ENCODE measurements at regions not wholly inside any gene's neighbourhood (a gene's known extent, or its start where the extent isn't known, plus 50 kb on each side); places are given as distances from the start of the nearest gene placed in this dataset.
"Not testable (repeated sequence)": the region's sequence is repeated elsewhere in the genome, so short reads cannot be mapped to it uniquely, and the experiment has no call there.

- H3K9me3 Mint-ChIP-seq; H3K36me3 ChIP-seq (ENCODE audit: control insufficient read depth, insufficient read depth, low read length); H3K27ac ChIP-seq (ENCODE audit: insufficient read depth, low read length, poor library complexity, severe bottlenecking); H3K27me3 Mint-ChIP-seq; H3K4me3 Mint-ChIP-seq; H3K4me1 ChIP-seq (ENCODE audit: control insufficient read depth, insufficient read depth, low read length, poor library complexity, severe bottlenecking); ATAC-seq (ENCODE audit: low read depth in 2 of 2); H3K4me3 ChIP-seq (ENCODE audit: low read depth, low read length); H3K27me3 ChIP-seq (ENCODE audit: control insufficient read depth, insufficient read depth, low read length); H3K27ac Mint-ChIP-seq; H3K9me3 ChIP-seq (ENCODE audit: control insufficient read depth in 2 of 2, low read length in 2 of 2); DNase-seq; H3K36me3 Mint-ChIP-seq: not testable (repeated sequence)
- H3K4me1 Mint-ChIP-seq: peaks cover 0 to 21% (median 8%) of the 10 kb centered on the region in 4 donors
These were observed 115.6 kb upstream of the SLC4A7 start for GRCh38 chr3:27599741-27600140.

DNA sequence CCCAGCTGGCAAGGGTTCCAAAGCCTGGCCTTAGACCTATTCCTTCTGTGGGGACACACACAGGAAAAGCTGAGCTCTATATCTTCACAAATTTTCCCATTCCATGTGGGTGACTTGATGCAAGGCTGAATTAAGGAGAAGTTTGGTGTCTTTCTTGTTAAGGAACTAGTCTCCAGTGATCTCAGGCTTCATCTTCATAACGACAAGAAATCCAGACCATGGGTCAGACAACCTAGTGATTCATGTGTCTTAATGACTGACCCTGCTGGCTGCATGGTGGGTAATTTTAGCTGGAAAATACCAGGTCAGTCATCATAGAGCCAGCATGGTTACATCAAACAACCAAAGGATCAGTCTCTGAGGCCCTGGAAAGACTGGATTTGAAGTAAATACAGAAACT is 112.7 kb upstream of the SLC4A7 start:
- no peaks in the 10 kb centered on the region for H3K36me3 ChIP-seq (ENCODE audit: control insufficient read depth, insufficient read depth, low read length)
- Mint-ChIP-seq H3K27ac (no peak overlapping the region), H3K4me1 (peaks cover 6 to 30% (median 12%) of the 10 kb centered on the region in 4 donors), H3K4me3 (no peak overlapping the region), H3K36me3 (no peaks in the 10 kb centered on the region), H3K9me3 (peaks cover 0 to 1% (median 0%) of the 10 kb centered on the region in 7 donors), H3K27me3 (no peaks in the 10 kb centered on the region)
- no peak overlapping the region for H3K4me3 ChIP-seq (ENCODE audit: low read depth, low read length)
- ATAC-seq (ENCODE audit: low read depth in 2 of 2): no peak
- no peaks in the 10 kb centered on the region for H3K27me3 ChIP-seq (ENCODE audit: control insufficient read depth, insufficient read depth, low read length)
- no peak overlapping the region for H3K27ac ChIP-seq (ENCODE audit: insufficient read depth, low read length, poor library complexity, severe bottlenecking)
- H3K9me3 ChIP-seq (ENCODE audit: control insufficient read depth in 2 of 2, low read length in 2 of 2): peaks cover 0 to 2% of the 10 kb centered on the region in 2 experiments
- H3K4me1 ChIP-seq (ENCODE audit: control insufficient read depth, insufficient read depth, low read length, poor library complexity, severe bottlenecking): peaks cover 2% of the 10 kb centered on the region
- DNase-seq: no peak

DNA sequence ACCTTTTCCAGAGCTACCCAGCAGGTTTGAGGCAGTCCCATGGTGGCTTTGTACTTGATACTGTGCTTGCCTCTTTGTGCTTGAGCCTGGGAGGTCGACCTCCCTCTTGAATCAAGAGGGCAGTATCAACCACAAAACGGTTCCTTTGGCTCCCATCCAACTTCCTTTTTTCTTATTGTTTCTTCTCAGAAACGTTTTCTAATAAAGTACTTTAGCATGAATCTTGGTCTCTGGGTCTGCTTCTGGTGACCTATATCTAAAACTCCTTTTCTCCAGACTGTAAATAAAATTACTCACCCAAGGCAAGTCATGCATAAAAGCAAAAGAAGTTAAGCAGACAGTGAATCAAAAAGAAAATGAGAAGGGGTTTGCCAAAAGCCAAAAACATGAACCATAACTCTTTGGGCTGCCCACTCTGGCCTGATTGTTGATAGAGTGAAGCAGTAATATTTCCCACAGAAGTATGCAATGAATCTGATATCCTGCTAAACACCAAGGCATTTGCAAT is 112.2 kb upstream of the SLC4A7 start:
- Histone ChIP-seq H3K4me1 (ENCODE audit: control insufficient read depth, insufficient read depth, low read length, poor library complexity, severe bottlenecking) (peaks cover 7% of the 10 kb centered on the region), H3K27me3 (ENCODE audit: control insufficient read depth, insufficient read depth, low read length) (no peaks in the 10 kb centered on the region), H3K36me3 (ENCODE audit: control insufficient read depth, insufficient read depth, low read length) (no peaks in the 10 kb centered on the region), H3K4me3 (ENCODE audit: low read depth, low read length) (no peak overlapping the region), H3K9me3 (ENCODE audit: control insufficient read depth in 2 of 2, low read length in 2 of 2) (peaks cover 0 to 1% of the 10 kb centered on the region in 2 experiments), H3K27ac (ENCODE audit: insufficient read depth, low read length, poor library complexity, severe bottlenecking) (no peak overlapping the region)
- DNase-seq: peak in 1 of 3 donors; percentile 23
- peak in 1 of 2 donors; percentile 18 for ATAC-seq (ENCODE audit: low read depth in 2 of 2)
- Mint-ChIP-seq H3K4me1 (peaks cover 11 to 35% (median 17%) of the 10 kb centered on the region in 4 donors), H3K4me3 (no peak overlapping the region), H3K9me3 (peaks cover 0 to 3% (median 0%) of the 10 kb centered on the region in 7 donors), H3K36me3 (no peaks in the 10 kb centered on the region), H3K27ac (peak overlapping the region in 1 of 3 donors; percentile 6), H3K27me3 (no peaks in the 10 kb centered on the region)

- H3K4me1 Mint-ChIP-seq: peaks cover 28 to 53% (median 35%) of the 10 kb centered on the region in 4 donors
- H3K27ac Mint-ChIP-seq: peak overlapping the region in 2 of 3 donors; percentile 5
- H3K4me3 Mint-ChIP-seq: no peak overlapping the region
- no peak for ATAC-seq (ENCODE audit: low read depth in 2 of 2)
- DNase-seq: no peak
- Histone ChIP-seq H3K4me1 (ENCODE audit: control insufficient read depth, insufficient read depth, low read length, poor library complexity, severe bottlenecking) (peaks cover 27% of the 10 kb centered on the region), H3K27ac (ENCODE audit: insufficient read depth, low read length, poor library complexity, severe bottlenecking) (no peak overlapping the region), H3K36me3 (ENCODE audit: control insufficient read depth, insufficient read depth, low read length) (no peaks in the 10 kb centered on the region), H3K9me3 (ENCODE audit: control insufficient read depth in 2 of 2, low read length in 2 of 2) (no peaks in the 10 kb centered on the region), H3K27me3 (ENCODE audit: control insufficient read depth, insufficient read depth, low read length) (no peaks in the 10 kb centered on the region), H3K4me3 (ENCODE audit: low read depth, low read length) (no peak overlapping the region)
- H3K9me3 Mint-ChIP-seq: peaks cover 0 to 3% (median 0%) of the 10 kb centered on the region in 7 donors
- H3K27me3 Mint-ChIP-seq: no peaks in the 10 kb centered on the region
- no peaks in the 10 kb centered on the region for H3K36me3 Mint-ChIP-seq
These were observed 110.0 kb upstream of the SLC4A7 start for GRCh38 chr3:27594096-27594690.

DNA sequence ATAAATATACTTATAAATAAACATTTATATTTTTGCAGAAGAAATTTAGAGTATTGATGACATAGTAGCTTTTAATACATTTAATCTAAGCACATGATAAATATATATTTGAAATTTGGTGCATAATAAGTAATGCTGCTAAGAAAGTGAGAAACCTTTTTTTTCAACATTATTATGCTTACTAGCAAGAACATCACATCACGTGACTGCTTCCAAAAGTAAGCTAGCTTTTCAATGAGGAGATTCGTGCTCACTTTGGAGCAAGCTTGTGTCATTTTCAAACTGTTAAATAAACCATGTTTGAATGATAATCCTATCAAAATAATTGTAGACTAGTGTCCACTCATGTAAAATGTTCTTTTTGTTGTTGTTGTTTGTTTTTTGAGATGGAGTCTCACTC is 109.0 kb upstream of the SLC4A7 start:
- H3K4me3 ChIP-seq (ENCODE audit: low read depth, low read length): no peak overlapping the region
- H3K4me1 Mint-ChIP-seq: peaks cover 28 to 53% (median 35%) of the 10 kb centered on the region in 4 donors
- H3K9me3 Mint-ChIP-seq: peaks cover 0 to 3% (median 0%) of the 10 kb centered on the region in 7 donors
- H3K36me3 Mint-ChIP-seq: no peaks in the 10 kb centered on the region
- H3K27ac Mint-ChIP-seq: no peak overlapping the region
- DNase-seq (no peak), ATAC-seq (ENCODE audit: low read depth in 2 of 2) (no peak)
- H3K4me3 Mint-ChIP-seq: no peak overlapping the region
- no peaks in the 10 kb centered on the region for H3K27me3 Mint-ChIP-seq
- H3K27ac ChIP-seq (ENCODE audit: insufficient read depth, low read length, poor library complexity, severe bottlenecking): no peak overlapping the region
- H3K9me3 ChIP-seq (ENCODE audit: control insufficient read depth in 2 of 2, low read length in 2 of 2): no peaks in the 10 kb centered on the region
- peaks cover 27% of the 10 kb centered on the region for H3K4me1 ChIP-seq (ENCODE audit: control insufficient read depth, insufficient read depth, low read length, poor library complexity, severe bottlenecking)
- no peaks in the 10 kb centered on the region for H3K27me3 ChIP-seq (ENCODE audit: control insufficient read depth, insufficient read depth, low read length)
- no peaks in the 10 kb centered on the region for H3K36me3 ChIP-seq (ENCODE audit: control insufficient read depth, insufficient read depth, low read length)

- H3K4me3 ChIP-seq (ENCODE audit: low read depth, low read length): peak overlapping the region; percentile 27
- no peaks in the 10 kb centered on the region for H3K27me3 ChIP-seq (ENCODE audit: control insufficient read depth, insufficient read depth, low read length)
- H3K9me3 Mint-ChIP-seq: peaks cover 0 to 3% (median 0%) of the 10 kb centered on the region in 7 donors
- H3K9me3 ChIP-seq (ENCODE audit: control insufficient read depth in 2 of 2, low read length in 2 of 2): no peaks in the 10 kb centered on the region
- H3K27me3 Mint-ChIP-seq: no peaks in the 10 kb centered on the region
- H3K36me3 Mint-ChIP-seq: no peaks in the 10 kb centered on the region
- H3K4me1 Mint-ChIP-seq: peaks cover 28 to 46% (median 32%) of the 10 kb centered on the region in 4 donors
- H3K4me3 Mint-ChIP-seq: peak overlapping the region; percentile 19 to 65 (median 36)
- peaks cover 27% of the 10 kb centered on the region for H3K4me1 ChIP-seq (ENCODE audit: control insufficient read depth, insufficient read depth, low read length, poor library complexity, severe bottlenecking)
- H3K27ac ChIP-seq (ENCODE audit: insufficient read depth, low read length, poor library complexity, severe bottlenecking): peak overlapping the region; percentile 7
- ATAC-seq (ENCODE audit: low read depth in 2 of 2) (peak; percentile 47 to 50), DNase-seq (peak in 2 of 3 donors; percentile 29 to 63)
- H3K27ac Mint-ChIP-seq: peak overlapping the region; percentile 72 to 88 (median 78)
- no peaks in the 10 kb centered on the region for H3K36me3 ChIP-seq (ENCODE audit: control insufficient read depth, insufficient read depth, low read length)
These were observed 107.4 kb upstream of the SLC4A7 start for GRCh38 chr3:27591312-27592210.

DNA sequence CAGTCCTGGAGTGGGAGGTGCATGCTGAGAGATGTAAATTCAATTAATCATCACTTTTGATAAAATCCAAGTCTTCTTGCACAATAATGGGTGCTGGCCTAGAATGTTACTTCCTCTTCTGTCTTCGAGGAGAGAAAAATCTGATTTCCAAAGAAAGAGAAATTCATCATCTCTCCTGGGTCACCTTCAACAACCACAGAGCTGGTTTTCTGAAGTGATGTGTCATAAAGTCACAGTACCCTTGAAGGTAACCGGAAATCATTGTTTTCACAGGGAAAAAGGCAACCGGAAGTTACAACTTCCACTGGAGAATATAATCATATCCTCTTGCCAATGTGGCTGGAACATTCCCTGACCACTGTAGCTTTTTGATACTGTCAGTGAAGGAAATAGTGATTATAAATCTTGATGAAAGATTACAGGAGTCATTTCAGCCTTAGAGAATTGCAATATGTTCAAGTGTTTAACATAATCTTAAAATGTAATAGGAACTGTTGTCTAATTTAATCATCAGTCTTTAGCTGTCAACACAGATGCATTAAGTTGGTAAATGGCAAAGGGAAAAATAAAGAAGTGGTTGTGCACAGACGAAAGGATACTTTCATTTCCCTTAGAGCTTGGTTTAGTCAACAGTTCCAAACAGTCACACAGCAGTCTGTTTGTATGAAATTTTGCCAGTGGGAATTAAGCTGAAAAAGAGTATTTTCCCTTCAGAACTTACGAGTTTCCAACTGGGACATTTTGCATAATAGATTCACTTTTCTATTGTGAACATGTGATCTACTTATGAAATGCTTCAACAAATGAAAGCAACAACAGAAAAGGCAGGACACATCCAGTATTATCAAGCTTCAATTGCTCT is 106.5 kb upstream of the SLC4A7 start:
- no peaks in the 10 kb centered on the region for H3K9me3 ChIP-seq (ENCODE audit: control insufficient read depth in 2 of 2, low read length in 2 of 2)
- H3K4me1 ChIP-seq (ENCODE audit: control insufficient read depth, insufficient read depth, low read length, poor library complexity, severe bottlenecking): peaks cover 27% of the 10 kb centered on the region
- Mint-ChIP-seq H3K36me3 (no peaks in the 10 kb centered on the region), H3K9me3 (peaks cover 0 to 3% (median 0%) of the 10 kb centered on the region in 7 donors), H3K27me3 (no peaks in the 10 kb centered on the region), H3K4me1 (peaks cover 26 to 38% (median 28%) of the 10 kb centered on the region in 4 donors), H3K27ac (peak overlapping the region; percentile 72 to 89 (median 88)), H3K4me3 (peak overlapping the region; percentile 19 to 65 (median 48))
- no peak overlapping the region for H3K27ac ChIP-seq (ENCODE audit: insufficient read depth, low read length, poor library complexity, severe bottlenecking)
- no peak for ATAC-seq (ENCODE audit: low read depth in 2 of 2)
- no peaks in the 10 kb centered on the region for H3K27me3 ChIP-seq (ENCODE audit: control insufficient read depth, insufficient read depth, low read length)
- DNase-seq: peak in 1 of 3 donors; percentile 34
- H3K4me3 ChIP-seq (ENCODE audit: low read depth, low read length): peak overlapping the region; percentile 13
- no peaks in the 10 kb centered on the region for H3K36me3 ChIP-seq (ENCODE audit: control insufficient read depth, insufficient read depth, low read length)

Measured in CD4-positive, CD25-positive, alpha-beta regulatory T cell (primary cell).